Mesendoderm (in vitro differentiated cells): ENCODE measurements at regions not wholly inside any gene's neighbourhood (a gene's known extent, or its start where the extent isn't known, plus 50 kb on each side); places are given as distances from the start of the nearest gene placed in this dataset.

Source experiments
- DNase-seq: peaks from one replicate; pipeline ENCODE4 v3.0.0; 2013
- H2AK5ac ChIP-seq: 2 replicates; pipeline ENCODE4 v1.6.1; 2013; ENCODE audit warnings: low read length, inconsistent platforms
- H2BK120ac ChIP-seq: 2 replicates; pipeline ENCODE4 v1.6.1; 2013; ENCODE audit warnings: low read depth, mild to moderate bottlenecking, low read length, moderate library complexity, mixed read lengths
- H2BK15ac ChIP-seq: replicated peaks from 2 replicates; pipeline ENCODE4 v1.6.1; 2013; ENCODE audit warnings: low read depth, mild to moderate bottlenecking, moderate library complexity
- H2BK5ac ChIP-seq: 2 replicates; pipeline ENCODE4 v1.6.1; 2013; ENCODE audit warnings: low read length, inconsistent platforms
- H3K18ac ChIP-seq: 2 replicates; pipeline ENCODE4 v1.6.1; 2013; ENCODE audit warnings: mild to moderate bottlenecking, low read length, mixed read lengths
- H3K23ac ChIP-seq: one replicate; pipeline ENCODE4 v1.6.1; 2013; ENCODE audit warnings: low read length
- H3K27ac ChIP-seq: 2 replicates; pipeline ENCODE4 v1.5.1; 2013; ENCODE audit warnings: low read depth, mild to moderate bottlenecking, inconsistent platforms, low read length, moderate library complexity
- H3K27me3 ChIP-seq: 2 replicates; pipeline ENCODE4 v1.6.1; 2013; ENCODE audit warnings: low read length, control low read depth, mild to moderate bottlenecking, inconsistent platforms; ENCODE audit not compliant: insufficient read depth, poor library complexity
- H3K36me3 ChIP-seq: 2 replicates; pipeline ENCODE4 v1.6.1; 2013; ENCODE audit warnings: low read length, inconsistent platforms; ENCODE audit not compliant: control insufficient read depth, insufficient read depth
- H3K4ac ChIP-seq: one replicate; pipeline ENCODE4 v1.6.1; 2013; ENCODE audit warnings: low read depth, mild to moderate bottlenecking, low read length, moderate library complexity
- H3K4me1 ChIP-seq: 2 replicates; pipeline ENCODE4 v1.6.1; 2013; ENCODE audit warnings: low read depth, low read length, inconsistent platforms; ENCODE audit not compliant: control insufficient read depth
- H3K4me2 ChIP-seq: 2 replicates; pipeline ENCODE4 v1.6.1; 2013; ENCODE audit warnings: low read length
- H3K4me3 ChIP-seq: 2 replicates; pipeline ENCODE4 v1.5.1; 2013; ENCODE audit warnings: mild to moderate bottlenecking, low read length
- H3K56ac ChIP-seq: one replicate; pipeline ENCODE4 v1.6.1; 2013; ENCODE audit warnings: low read length
- H3K79me1 ChIP-seq: 2 replicates; pipeline ENCODE4 v1.6.1; 2013; ENCODE audit warnings: low read length, inconsistent platforms
- H3K79me2 ChIP-seq: 2 replicates; pipeline ENCODE4 v1.6.1; 2013; ENCODE audit warnings: mild to moderate bottlenecking, low read length; ENCODE audit not compliant: control insufficient read depth, insufficient read depth
- H3K9ac ChIP-seq: 2 replicates; pipeline ENCODE4 v1.6.1; 2013; ENCODE audit warnings: low read length, inconsistent platforms
- H4K5ac ChIP-seq: one replicate; pipeline ENCODE4 v1.6.1; 2013; ENCODE audit warnings: low read length
- H4K8ac ChIP-seq: one replicate; pipeline ENCODE4 v1.6.1; 2013; ENCODE audit warnings: low read depth, mild to moderate bottlenecking, control low read depth, low read length, moderate library complexity
- WGBS: extraction: QIAGEN DNeasy Blood & Tissue Kit; methylation state at CpG from one replicate; pipeline ENCODE4 v1.1.7; 2013; ENCODE audit warnings: low lambda C conversion rate, missing lambda C conversion rate; ENCODE audit not compliant: insufficient coverage; ENCODE audit errors: extremely low coverage; 5-methylcytosine and 5-hydroxymethylcytosine counted together

DNA sequence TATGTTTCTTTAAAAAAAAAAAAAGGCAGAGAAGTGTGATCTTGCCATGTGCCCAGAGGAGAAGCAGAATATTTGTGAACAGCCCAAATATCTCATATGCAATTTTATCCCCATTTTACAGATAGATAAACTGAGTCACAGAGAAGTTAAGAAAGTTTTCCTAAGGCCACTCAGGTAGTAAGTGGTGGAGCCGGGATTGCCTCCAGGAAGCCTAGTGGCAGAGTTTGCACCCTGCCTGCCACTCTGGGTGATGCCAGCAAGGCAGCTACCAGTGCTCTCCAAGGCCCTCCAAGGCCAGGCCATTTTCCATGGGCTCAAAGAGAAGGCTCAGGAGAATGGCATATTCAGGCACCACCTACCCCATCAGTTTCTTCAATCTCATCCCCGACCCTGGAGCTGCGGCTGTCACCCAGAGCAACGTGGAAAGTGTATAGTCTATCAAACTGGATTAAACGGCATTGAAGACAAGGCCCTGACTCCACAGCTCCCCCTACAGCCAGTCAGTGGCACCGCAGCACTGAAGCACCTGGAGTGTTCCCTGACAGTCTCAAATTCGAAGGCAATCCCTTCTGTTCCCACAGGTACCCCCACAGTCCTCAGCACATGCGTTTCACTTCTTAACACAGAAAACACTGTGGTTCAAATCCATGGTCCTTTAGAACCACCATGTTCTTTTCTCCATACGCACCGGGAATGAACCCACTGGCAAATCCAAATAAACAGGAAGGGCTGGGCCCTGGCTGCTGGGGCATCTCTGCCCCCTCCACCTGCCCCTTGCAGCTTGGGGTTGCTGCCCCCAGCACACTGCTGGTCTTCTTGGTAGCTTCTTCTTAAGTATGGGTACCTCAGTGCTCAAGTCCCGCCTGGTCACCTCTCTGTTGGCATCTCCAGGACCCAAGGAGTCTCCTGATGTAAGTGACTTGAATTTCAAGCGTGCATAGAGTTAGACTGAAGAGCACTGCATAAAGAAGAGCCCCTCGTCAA lies 175.3 kb downstream of the INHBB start:
- H4K8ac ChIP-seq: no peak overlapping the region
- no peak overlapping the region for H3K18ac ChIP-seq
- H3K23ac ChIP-seq: no peak overlapping the region
- H2BK120ac ChIP-seq: no peak overlapping the region
- H4K5ac ChIP-seq: no peak overlapping the region
- H2BK5ac ChIP-seq: no peak overlapping the region
- H3K4me3 ChIP-seq: no peak overlapping the region
- H3K79me2 ChIP-seq: no peaks in the 10 kb centered on the region
- H3K4ac ChIP-seq: no peak overlapping the region
- H3K4me2 ChIP-seq: no peak overlapping the region
- H3K27ac ChIP-seq: no peak overlapping the region
- no peaks in the 10 kb centered on the region for H3K27me3 ChIP-seq
- no peak overlapping the region for H2BK15ac ChIP-seq
- DNase-seq: peak; percentile 65
- no peaks in the 10 kb centered on the region for H3K36me3 ChIP-seq
- WGBS: no CpG with 5 or more reads among the region's 13 CpGs
- H3K9ac ChIP-seq: no peak overlapping the region
- H3K56ac ChIP-seq: no peak overlapping the region
- peaks cover 3% of the 10 kb centered on the region for H3K4me1 ChIP-seq
- no peak overlapping the region for H2AK5ac ChIP-seq
- H3K79me1 ChIP-seq: no peaks in the 10 kb centered on the region

GRCh38 chr2:120522151-120522751 lies 176.3 kb downstream of the INHBB start:
- Histone ChIP-seq H4K8ac (no peak overlapping the region), H3K4ac (no peak overlapping the region), H2BK120ac (no peak overlapping the region), H3K79me1 (no peaks in the 10 kb centered on the region), H4K5ac (no peak overlapping the region), H3K27me3 (no peaks in the 10 kb centered on the region), H3K23ac (no peak overlapping the region), H3K4me2 (no peak overlapping the region), H3K9ac (no peak overlapping the region), H2AK5ac (no peak overlapping the region), H2BK5ac (no peak overlapping the region), H3K36me3 (no peaks in the 10 kb centered on the region), H3K27ac (no peak overlapping the region), H3K56ac (peak overlapping the region; percentile 22), H3K4me3 (no peak overlapping the region), H3K79me2 (no peaks in the 10 kb centered on the region), H3K4me1 (peaks cover 3% of the 10 kb centered on the region), H3K18ac (no peak overlapping the region), H2BK15ac (no peak overlapping the region)
- no CpG with 5 or more reads among the region's 33 CpGs for WGBS
- peak; percentile 59 for DNase-seq

DNA sequence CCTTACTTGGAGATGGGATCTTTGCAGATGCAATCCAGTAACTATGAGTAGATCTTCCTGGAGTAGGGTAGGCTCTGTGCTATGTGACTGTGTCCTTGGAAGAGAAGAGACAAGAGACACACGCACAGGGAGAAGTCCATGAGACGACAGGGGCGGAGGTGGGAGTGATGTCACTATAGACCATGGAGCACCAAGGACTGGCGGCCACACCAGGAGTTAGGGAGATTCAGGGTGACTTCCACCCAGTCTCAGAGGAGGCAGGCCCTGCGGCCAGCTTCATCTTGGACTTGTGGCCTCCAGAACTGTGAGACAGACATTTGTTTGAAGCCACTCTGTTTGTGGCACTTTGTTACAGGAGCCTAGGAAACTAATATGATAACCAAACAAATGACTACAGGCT lies 177.8 kb downstream of the INHBB start:
- H2BK5ac ChIP-seq: no peak overlapping the region
- no peak overlapping the region for H3K9ac ChIP-seq
- no peak overlapping the region for H3K4me3 ChIP-seq
- DNase-seq: no peak
- H2AK5ac ChIP-seq: no peak overlapping the region
- H4K8ac ChIP-seq: no peak overlapping the region
- H3K23ac ChIP-seq: no peak overlapping the region
- H4K5ac ChIP-seq: no peak overlapping the region
- no CpG with 5 or more reads among the region's 5 CpGs for WGBS
- no peak overlapping the region for H2BK120ac ChIP-seq
- no peaks in the 10 kb centered on the region for H3K79me2 ChIP-seq
- H3K79me1 ChIP-seq: no peaks in the 10 kb centered on the region
- H3K56ac ChIP-seq: no peak overlapping the region
- no peaks in the 10 kb centered on the region for H3K36me3 ChIP-seq
- H2BK15ac ChIP-seq: no peak overlapping the region
- no peaks in the 10 kb centered on the region for H3K27me3 ChIP-seq
- H3K4me1 ChIP-seq: peaks cover 3% of the 10 kb centered on the region
- H3K4me2 ChIP-seq: no peak overlapping the region
- H3K27ac ChIP-seq: no peak overlapping the region
- no peak overlapping the region for H3K18ac ChIP-seq
- no peak overlapping the region for H3K4ac ChIP-seq

- no peak overlapping the region for H3K18ac ChIP-seq
- no peak overlapping the region for H2BK120ac ChIP-seq
- H3K4me3 ChIP-seq: no peak overlapping the region
- H3K4me1 ChIP-seq: peaks cover 3% of the 10 kb centered on the region
- no peak overlapping the region for H3K23ac ChIP-seq
- H4K8ac ChIP-seq: no peak overlapping the region
- H3K4me2 ChIP-seq: no peak overlapping the region
- no peaks in the 10 kb centered on the region for H3K79me1 ChIP-seq
- H3K4ac ChIP-seq: no peak overlapping the region
- no peaks in the 10 kb centered on the region for H3K36me3 ChIP-seq
- H3K27me3 ChIP-seq: no peaks in the 10 kb centered on the region
- no peaks in the 10 kb centered on the region for H3K79me2 ChIP-seq
- no peak overlapping the region for H4K5ac ChIP-seq
- no peak overlapping the region for H3K9ac ChIP-seq
- H3K56ac ChIP-seq: no peak overlapping the region
- no peak overlapping the region for H3K27ac ChIP-seq
- no peak overlapping the region for H2BK5ac ChIP-seq
- no CpG with 5 or more reads among the region's 9 CpGs for WGBS
- H2AK5ac ChIP-seq: no peak overlapping the region
- DNase-seq: no peak
- no peak overlapping the region for H2BK15ac ChIP-seq
These were observed 178.2 kb downstream of the INHBB start for GRCh38 chr2:120524174-120524573.

- H3K23ac ChIP-seq: no peak overlapping the region
- H2AK5ac ChIP-seq: no peak overlapping the region
- no peak overlapping the region for H3K4me3 ChIP-seq
- peaks cover 3% of the 10 kb centered on the region for H3K4me1 ChIP-seq
- no peak overlapping the region for H3K4me2 ChIP-seq
- no peak overlapping the region for H3K27ac ChIP-seq
- H4K8ac ChIP-seq: no peak overlapping the region
- no peak overlapping the region for H2BK5ac ChIP-seq
- H4K5ac ChIP-seq: no peak overlapping the region
- no peak overlapping the region for H2BK120ac ChIP-seq
- no peak for DNase-seq
- no peaks in the 10 kb centered on the region for H3K79me2 ChIP-seq
- no peaks in the 10 kb centered on the region for H3K36me3 ChIP-seq
- no peak overlapping the region for H3K18ac ChIP-seq
- WGBS: no CpG with 5 or more reads among the region's 18 CpGs
- H3K27me3 ChIP-seq: no peaks in the 10 kb centered on the region
- no peaks in the 10 kb centered on the region for H3K79me1 ChIP-seq
- no peak overlapping the region for H2BK15ac ChIP-seq
- no peak overlapping the region for H3K9ac ChIP-seq
- H3K4ac ChIP-seq: no peak overlapping the region
- H3K56ac ChIP-seq: no peak overlapping the region
These were observed 179.4 kb downstream of the INHBB start for GRCh38 chr2:120525056-120526046.
